Anterior cingulate cortex (tissue), 58 donors: ENCODE measurements at regions not wholly inside any gene's neighbourhood (a gene's known extent, or its start where the extent isn't known, plus 50 kb on each side); places are given as distances from the start of the nearest gene placed in this dataset.
A peak's percentile ranks its signal among the peaks of the same experiment; 100 is the strongest.

Experiments used
- DNase-seq, 58 donors: peaks; one replicate each; lab custom pipeline; 2025; lab: John Stamatoyannopoulos, UW

DNA sequence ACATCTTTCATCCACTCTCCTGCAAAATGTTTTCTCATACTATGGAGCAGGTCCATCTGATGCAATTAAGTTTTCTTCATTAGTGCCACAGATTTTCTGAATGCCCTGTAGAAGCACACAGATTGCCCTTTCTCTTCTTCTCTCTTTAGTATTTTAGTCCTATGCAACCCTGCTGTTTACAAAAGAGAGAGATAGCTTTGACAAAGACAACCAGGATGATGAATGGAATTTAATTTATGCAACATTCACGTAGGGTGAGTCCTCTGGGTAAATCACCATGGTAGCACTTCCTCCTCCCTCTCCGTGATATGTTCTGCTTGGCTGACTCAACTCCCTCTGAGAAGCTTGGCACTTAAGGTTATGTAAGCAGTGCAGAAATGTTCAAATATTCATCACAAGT lies 400.9 kb upstream of the PDE3A start:
- DNase-seq = peak in 6 of 58 donors; percentile 4 to 52 (median 28)

DNA sequence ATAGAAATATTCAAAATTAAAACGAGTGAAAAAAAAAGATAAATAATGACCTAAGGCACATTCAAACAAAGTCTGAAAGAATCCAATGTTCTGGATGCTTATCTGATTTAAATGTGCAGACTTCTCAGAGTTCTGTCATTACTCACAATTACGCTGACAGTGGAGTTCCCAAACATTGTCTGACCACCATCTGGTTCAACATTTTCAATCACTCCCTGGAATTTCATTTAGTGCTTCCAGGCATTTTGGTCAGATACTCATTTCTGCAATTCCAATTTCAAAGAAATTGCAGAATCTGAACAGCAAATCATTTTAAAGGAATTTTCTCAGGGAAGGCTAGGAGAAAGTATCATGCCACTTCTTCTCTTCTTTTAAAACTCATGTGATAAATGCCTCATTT lies 398.2 kb upstream of the PDE3A start:
- no peak for DNase-seq

DNA sequence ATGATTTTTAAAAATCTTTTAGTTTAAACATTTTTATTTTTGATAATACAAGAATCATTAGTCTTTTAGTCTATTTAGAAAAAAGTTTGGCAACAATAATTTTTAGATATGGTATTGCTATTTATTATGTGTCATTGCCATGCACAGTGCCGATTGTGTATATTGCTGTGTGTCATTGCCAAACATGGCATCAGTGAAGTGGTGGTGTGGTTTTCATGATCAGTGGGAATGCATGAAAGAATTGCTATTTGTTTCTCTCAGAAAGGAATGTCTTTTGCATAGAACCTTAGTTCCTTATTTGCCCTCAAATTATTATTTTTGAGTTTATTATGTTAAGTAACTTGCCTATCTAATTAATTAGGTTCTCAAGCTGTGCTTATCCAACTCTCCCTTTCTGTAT lies 397.5 kb upstream of the PDE3A start:
- DNase-seq = no peak

DNA sequence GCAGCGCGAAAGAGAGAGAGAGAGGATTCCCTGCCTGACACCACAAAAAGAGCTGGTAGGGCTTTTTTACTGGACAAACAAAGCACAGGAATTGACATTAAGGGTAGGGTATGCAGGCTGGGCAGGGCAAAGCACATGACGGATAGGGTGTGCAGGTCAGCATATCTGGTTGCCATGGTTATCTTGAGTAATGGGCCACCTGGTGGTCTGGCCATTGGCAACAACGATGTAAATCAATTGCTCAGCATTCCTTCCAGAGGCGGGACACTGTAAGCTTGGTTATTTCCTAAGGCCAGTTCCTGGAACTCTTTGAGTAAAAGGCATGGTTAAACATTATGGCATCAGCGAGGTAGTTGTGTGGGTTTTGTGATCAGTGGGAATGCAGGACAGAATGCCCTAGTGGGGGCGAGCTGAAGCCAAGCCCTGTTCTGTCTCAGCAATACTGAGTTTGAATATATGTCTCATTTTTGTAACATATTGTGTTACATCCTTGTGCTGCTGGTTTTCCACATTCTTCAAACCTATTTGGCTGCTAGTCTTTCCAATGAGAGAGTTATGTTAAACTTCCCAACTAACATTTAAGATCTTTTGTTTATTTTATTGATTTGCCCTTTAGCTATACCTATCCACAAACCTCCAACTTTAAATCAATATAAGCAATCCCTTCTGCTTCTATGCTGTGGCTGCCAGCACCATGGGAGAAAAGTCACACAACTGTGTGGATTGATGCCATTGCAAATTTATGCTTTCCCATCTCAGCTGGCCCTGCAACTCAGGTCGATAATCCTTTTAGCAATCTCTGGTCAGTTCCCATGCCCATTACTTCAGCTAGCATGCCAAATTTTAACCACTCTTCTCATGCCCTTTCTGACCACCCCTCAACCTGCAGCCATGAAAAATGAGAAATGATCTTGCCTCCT lies 396.7 kb upstream of the PDE3A start:
- no peak for DNase-seq

DNA sequence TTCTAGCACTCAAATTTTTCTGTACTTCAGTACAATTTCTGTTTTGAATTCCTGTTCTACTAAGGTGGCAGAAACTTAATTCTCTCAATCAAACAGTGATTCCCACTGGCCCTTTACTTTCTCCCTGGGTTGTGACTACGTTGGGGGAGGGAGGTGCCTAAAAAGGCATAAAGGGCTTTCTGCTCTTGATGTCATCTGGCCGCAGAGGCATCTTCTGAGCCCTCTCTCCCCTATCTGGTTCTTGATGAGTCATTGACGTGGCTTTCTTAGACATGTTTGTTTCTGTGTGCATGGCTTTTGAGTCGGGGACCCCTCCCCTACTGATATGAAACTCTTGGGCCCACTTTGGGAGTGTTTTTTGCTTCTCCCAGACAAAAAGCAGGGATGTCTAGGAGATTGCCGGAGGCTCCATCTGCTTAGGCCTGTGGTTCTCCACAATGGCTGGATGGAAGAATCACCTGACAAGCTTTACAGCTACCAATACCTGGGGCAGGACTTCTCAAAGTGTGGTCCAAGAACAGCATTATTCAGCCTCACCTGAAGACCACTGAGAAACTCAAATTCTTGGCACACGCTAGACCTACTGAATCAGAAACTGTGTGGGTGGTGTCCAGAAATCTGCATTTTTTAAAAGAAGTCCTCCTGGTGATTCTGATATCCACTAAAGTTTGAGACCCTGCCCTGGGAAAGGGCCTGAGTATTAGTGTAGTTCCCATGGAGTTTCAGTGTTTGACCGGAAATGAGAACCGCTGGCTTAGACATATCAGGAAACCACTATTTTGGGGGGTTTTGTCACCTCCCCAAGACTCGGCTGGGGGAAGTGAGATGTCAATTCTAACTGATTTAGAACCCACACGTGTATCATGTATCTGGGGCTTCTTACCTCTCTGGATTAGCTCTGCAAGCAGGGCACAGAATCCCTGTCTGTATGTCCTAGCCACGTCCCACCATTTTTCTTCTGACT lies 395.7 kb upstream of the PDE3A start:
- DNase-seq = no peak

DNA sequence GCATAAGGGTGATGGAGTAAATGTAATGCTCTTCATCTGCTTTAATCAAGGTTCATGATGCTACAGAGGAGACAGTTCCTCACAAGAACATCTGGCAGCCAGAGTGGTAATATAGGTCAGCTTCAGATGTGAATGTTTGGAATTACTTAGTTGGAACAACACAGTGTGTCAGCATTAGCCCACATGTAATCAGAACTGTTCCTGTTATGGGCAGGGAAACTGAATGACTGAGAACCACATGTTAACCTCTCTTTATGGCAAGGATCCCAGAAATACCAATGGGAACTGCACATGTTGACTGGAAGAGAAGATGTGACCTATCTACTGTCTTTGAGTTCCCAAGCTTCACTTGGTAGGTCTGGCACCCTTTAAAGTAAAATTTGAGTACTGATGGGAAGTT lies 390.1 kb upstream of the PDE3A start:
- DNase-seq = no peak

DNA sequence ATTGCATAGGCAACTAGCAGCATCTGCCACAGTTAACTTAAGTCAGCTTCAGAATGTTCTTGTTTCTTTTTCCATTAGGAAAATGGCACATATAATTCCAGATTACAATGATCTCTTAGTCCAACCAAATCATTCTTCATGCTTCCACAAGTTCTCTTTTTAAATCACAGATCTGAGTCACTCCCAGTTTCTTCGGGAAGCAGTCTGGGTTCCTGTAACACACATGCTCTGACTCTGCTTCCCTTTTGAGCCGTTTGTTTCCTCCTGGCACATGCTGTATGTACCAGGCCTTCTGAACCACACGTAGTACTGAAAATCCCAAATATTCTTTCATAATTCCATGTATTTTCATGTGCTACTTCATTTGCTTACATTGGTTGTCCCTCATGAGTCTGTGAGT lies 388.8 kb upstream of the PDE3A start:
- DNase-seq = peak in 1 of 58 donors; percentile 0

DNA sequence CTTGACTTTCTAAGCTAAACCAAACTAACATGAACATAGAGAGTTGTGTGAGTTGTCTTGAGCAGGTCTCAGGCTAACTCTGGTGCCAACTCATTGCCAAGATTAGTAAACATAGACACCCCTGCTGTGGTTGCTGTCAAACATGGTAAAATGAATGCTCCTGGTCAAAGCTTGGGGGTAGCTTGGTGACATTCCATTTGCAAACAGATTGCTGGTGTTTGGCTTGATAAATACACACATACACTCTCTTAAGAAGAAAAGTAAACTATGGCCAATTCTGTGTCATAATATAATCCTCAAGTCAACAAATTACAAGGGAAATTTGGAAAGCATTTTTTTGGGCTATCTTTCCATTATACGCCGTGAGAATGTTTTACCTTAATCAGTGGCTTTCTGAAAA lies 386.4 kb upstream of the PDE3A start:
- no peak for DNase-seq

DNA sequence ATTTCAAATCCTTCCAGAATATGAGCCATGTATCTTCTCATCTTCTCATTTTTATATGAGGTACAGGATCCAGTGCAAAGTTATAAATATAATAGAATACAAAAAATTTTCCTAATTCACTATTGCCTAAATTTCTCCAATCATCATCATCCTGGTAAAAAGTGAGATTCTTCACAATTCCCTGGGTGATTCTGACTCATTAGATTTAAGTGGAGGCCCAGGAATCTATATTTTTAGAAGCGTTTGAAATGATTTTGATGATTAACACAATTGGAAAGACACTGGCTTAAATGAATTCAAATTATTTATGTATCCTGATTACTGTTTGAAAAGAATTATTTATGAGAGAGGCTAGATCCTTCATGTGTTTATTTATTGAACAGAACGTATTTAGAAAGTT lies 380.3 kb upstream of the PDE3A start:
- DNase-seq = no peak

DNA sequence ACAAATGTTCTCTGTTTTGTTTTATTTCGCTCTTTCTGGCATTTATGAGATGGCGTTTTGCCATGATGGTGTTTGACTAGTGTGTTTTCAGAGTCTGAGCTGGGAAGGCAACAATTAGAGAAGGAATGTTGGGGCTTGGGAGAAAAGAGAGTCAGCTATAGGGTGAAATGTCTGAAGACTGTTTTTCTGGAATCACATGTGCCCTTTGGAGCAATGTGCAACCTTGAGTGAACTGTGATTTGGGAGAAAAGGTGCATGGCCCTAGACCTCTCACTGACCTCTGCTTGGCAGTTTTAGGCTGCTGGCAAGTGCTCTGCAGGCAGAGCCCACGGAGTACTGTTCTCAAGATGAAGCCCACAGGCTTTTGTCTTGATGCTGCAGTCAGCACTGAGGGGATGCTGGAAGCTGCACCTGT lies 379.9 kb upstream of the PDE3A start:
- DNase-seq = no peak

DNA sequence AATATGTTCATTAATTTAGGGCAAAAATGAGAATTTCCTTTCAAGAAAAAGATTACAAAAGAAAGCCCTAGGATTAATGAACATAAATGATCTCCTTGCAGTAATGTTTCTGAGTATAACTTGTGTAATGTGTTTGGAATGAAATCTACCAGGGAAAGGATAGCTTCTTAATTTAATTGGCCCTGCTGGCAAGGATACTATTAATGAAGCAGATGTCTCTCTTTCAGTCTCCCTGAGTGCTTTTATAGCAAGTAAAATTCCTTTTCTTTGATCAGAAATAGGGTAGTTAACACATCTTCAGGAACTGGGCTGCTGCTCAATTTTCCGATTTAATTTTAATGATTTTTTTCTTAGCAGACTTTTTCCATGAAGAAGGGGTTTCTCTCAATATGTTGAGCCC lies 379.4 kb upstream of the PDE3A start:
- DNase-seq = no peak

DNA sequence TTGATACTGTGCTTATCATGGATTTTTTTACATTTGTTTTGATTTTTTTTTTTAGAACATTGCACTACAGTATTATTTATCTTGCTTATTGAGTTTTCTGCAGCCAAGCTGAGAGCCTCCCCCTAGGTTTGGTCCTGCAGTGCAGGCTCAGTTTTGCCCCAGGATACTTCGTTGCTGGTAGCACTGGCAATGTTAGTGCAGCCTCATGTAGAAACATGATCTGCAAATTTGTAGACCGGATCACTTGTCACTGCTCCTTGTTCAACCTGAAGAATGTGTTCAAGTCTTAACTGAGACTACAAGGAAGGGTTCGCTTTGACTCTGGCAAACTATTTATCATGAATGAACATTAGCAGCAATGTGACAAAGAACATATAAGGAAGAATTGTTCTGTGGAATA lies 377.2 kb upstream of the PDE3A start:
- DNase-seq = no peak

DNA sequence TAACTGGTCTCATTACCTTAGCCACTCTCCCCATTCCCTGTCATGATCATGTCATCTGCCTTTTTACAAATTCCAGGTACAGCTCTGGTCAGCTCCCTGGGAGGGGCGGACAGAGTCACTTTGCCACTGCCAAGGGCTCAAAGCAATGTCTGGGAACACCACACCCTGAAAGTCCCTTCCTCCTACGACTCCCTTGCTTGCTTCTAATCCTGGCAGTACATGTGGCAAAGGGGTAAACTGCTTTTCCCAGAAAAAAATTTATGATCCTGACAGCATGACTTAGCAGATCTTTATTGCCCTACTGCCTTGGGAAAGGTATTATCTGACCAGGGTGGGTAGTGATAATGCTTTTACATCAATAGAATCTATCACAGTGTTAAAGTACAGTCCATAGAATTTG lies 376.0 kb upstream of the PDE3A start:
- DNase-seq = no peak

DNA sequence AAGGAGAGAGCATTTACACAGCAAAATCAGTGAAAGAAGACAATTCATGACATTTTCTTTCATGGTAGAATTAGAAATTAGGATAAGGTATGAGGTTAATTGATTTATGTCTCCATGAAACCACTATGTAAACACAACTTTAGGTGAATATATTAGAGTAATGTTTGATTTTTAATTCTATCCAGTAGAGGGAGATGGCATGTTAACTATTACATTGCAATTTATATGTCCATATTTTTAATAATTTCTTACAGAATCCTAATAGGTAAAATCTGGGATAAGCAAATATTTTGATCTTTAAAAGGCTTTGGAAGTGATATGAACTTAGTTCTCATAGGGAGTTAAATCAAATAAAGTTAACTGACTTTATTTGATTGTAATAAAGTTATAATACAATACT lies 373.4 kb upstream of the PDE3A start:
- no peak for DNase-seq

DNA sequence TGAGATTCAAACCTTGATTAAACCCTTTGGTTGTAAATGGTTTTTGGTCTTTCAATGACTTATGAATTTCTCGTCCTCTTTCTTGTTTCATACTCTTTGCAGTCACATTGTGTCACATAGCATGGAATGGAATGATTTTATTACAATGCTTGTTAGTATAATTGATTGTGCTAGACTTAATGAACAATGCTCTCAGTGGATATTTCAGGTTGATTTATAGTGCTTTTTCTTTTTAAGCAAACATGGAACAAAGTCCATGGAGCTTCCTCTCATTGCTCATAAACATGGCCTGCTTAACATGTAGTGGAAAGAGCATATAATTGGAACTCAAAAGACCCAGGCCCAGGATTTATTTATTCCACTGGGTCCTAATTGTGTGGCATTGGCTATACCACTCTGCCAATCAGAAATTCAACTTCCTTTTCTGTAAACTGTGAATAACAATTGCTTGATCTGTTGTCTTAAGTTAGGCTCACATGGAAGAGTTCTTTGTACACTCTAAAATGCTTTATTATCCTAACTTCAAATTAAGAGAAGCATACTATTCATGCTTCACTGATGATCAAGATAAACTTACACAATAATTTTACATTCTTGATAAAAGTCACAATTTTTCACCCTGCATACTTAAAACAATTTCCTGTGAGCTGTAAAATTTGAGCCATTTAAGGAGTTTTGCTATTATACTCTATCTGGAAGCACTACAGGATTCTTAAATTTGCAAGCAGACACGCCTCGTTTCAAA lies 370.5 kb upstream of the PDE3A start:
- no peak for DNase-seq

DNA sequence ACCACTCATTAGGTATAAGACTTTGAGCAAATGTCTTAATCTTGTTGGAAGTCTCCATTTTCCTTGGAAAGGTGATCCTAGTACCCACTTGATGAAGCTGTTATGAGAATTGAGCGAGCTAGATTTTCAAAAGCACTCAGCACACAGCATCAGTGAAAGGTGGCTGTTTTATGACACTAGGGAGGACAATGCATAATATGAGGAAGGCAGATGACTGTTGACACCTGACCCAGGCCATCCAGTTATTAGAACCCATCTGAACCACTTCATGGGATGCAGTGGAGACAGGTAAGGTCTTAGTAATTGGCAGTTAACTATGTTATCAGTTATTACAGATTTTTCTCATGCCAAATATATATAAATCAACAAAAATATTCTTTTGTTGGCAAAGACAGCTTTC lies 369.9 kb upstream of the PDE3A start:
- DNase-seq = no peak

DNA sequence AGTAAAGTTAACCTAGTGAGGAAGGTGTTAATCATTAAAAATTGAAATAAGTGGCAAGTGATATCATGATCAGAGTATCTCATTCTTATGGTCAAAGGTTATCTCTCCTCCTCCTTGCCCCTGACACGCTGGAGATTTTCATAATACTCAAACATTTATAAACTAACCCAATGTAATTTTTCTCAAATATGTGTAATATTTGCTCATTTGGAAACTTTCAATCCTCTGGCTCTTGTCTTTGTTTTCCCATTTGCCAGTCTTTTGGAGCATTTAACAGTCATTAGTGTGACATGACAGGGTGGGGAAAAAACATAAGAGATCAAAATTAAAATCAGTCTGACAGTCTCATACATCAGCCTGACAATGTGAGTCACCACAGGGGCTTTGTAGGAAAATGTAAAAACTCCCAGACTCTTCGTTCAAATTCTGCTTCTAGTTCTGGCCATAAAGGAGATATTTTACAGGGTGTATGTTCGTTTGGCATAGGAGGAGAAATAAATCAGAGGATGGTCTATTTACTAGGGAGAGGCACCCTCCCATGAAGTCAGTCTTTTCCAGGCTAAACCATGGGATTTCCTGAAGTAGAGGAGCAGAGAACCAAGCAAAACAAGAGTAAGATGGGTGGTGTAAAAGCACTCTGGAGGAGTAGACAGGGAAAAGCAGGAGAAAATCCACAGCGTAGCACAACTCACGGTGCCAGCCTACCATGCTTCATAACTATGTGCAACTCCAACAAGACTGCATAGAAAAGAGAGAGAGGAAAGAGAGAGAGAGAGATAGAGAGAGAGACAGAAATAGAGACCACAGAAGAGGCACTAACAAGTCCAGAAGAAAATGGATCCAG lies 369.2 kb upstream of the PDE3A start:
- no peak for DNase-seq

DNA sequence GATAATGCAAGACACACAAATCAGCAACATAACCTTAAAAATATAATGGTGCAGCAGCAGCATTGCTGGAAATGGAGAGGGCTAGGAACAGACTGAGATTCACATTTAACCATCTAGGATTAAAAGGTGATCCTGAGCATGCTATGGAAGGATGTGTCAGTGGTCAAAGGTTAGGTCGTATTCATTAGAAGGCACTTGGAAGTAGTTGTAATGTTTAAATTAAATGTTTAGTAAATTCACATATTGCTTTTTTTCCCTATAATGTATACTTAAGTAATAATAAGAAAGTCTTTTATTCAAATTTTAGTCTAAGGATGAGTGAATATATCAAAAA lies 368.6 kb upstream of the PDE3A start:
- no peak for DNase-seq

DNA sequence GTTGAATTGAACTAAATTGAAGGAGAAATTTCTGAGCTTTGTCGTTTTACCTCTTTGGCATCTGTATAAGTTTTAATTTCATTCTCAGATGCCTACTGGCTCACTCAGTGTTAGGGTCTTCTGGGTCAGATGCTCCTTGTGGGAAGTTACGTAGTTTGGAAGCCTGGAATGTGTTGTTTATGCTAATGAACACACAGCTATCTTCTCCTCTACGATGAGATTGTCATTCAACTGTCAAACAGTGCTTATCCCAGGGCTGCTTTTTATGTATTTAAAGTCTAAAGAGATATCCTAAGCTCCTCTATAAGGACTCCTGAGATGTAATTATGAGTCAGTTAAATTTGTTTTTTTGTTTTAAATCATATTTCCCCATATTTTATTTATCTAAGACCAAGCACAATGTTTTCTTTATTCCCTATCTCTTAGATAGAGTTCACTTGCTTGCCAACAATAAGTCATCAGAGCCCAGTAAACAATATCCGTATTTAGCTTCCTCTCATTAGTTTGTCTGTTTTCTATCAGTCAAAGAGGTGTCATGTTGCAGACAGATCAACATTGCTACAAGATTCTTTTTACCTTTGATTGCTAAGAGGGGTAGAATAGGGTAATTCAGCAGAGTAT lies 368.0 kb upstream of the PDE3A start:
- DNase-seq = no peak

DNA sequence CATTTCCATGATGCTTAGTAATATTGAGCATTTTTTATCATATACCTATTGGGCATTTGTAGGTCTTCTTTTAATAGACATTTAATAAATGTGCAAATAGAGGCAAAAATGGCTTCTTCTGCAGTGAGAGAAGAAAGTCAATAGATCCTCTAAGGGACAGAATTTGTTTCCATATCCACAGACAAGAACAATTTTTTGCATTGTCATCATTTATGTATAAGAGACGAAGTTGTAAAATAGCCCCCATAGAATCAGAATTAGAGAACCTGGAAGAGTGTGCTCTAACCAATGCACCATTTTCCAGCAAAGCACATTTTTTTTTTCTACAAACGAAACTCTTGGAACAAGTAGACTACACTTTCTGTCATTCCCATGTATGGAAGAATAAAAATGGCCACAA lies 365.1 kb upstream of the PDE3A start:
- no peak for DNase-seq
